HepG2 (cell line): ENCODE measurements at regions not wholly inside any gene's neighbourhood (a gene's known extent, or its start where the extent isn't known, plus 50 kb on each side); places are given as distances from the start of the nearest gene placed in this dataset.

Source experiments
- HOXA7 ChIP-seq: sonication (generic); formaldehyde crosslinking; IDR thresholded peaks from 2 replicates; pipeline ENCODE4 v1.8.1; 2022; ENCODE audit warnings: mild to moderate bottlenecking, missing genetic modification reagents, moderate library complexity
- JUN ChIP-seq: sonication (generic); formaldehyde crosslinking; IDR thresholded peaks from 2 replicates; pipeline ENCODE4 v1.4.0; 2020; ENCODE audit warnings: mild to moderate bottlenecking, missing genetic modification reagents
- NR1H2 ChIP-seq: sonication (generic); formaldehyde crosslinking; IDR thresholded peaks from 2 replicates; pipeline ENCODE4 v1.8.1; 2022; ENCODE audit warnings: low read depth, missing genetic modification reagents, borderline replicate concordance
- ZBTB7A ChIP-seq: sonication (generic); formaldehyde crosslinking; IDR thresholded peaks from 2 replicates; pipeline ENCODE4 v1.8.0; 2022; ENCODE audit warnings: mild to moderate bottlenecking, missing genetic modification reagents
- ZNF431 ChIP-seq: sonication (generic); formaldehyde crosslinking; IDR thresholded peaks from 2 replicates; pipeline ENCODE4 v1.9.0; 2022; ENCODE audit warnings: missing genetic modification reagents, low read depth, mild to moderate bottlenecking, borderline replicate concordance
- TF ChIP-seq, protein P1 (sequence below): sonication (generic); formaldehyde crosslinking; IDR thresholded peaks from 2 replicates; pipeline ENCODE4 v1.4.0; 2020; ENCODE audit warnings: missing genetic modification reagents, mild to moderate bottlenecking, borderline replicate concordance

DNA sequence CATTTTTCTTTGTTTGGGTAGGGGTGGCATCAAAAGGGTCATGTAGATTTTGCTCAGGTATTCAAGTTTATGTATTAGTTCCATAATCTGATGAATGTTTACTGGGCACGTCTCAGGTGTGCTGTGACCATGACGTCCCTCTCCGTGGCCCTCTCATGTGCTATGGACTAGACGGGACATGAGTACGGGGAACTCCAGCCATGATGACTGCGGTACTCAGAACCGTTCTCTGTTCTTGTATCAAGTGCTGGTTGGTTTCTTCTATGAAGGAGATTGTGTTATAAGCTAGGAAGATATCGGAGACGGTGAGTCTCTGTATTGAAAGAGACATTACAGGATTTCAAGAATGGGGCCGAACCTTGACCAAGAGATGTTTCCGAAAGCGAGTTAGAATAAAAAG is 116.5 kb upstream of the ADARB2 start:
- no peak for TF ChIP-seq NR1H2
- TF ChIP-seq HOXA7 (CRISPR knock-in tag), result no peak
- no peak for TF ChIP-seq ZBTB7A (CRISPR knock-in tag)
- TF ChIP-seq JUN, result no peak
- no peak for TF ChIP-seq ZNF431
- TF ChIP-seq, protein P1, sequence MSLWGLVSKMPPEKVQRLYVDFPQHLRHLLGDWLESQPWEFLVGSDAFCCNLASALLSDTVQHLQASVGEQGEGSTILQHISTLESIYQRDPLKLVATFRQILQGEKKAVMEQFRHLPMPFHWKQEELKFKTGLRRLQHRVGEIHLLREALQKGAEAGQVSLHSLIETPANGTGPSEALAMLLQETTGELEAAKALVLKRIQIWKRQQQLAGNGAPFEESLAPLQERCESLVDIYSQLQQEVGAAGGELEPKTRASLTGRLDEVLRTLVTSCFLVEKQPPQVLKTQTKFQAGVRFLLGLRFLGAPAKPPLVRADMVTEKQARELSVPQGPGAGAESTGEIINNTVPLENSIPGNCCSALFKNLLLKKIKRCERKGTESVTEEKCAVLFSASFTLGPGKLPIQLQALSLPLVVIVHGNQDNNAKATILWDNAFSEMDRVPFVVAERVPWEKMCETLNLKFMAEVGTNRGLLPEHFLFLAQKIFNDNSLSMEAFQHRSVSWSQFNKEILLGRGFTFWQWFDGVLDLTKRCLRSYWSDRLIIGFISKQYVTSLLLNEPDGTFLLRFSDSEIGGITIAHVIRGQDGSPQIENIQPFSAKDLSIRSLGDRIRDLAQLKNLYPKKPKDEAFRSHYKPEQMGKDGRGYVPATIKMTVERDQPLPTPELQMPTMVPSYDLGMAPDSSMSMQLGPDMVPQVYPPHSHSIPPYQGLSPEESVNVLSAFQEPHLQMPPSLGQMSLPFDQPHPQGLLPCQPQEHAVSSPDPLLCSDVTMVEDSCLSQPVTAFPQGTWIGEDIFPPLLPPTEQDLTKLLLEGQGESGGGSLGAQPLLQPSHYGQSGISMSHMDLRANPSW, result no peak
